Peyer's patch (tissue), 4 donors: ENCODE measurements at regions not wholly inside any gene's neighbourhood (a gene's known extent, or its start where the extent isn't known, plus 50 kb on each side); places are given as distances from the start of the nearest gene placed in this dataset.

Source experiments
- DNase-seq, 3 donors: peaks; one replicate each; pipeline ENCODE4 v3.0.0-alpha.2; 2017 to 2019
- H3K27ac ChIP-seq, 4 donors: fragments of 200-600 bp; sonication (generic); one replicate each; pipeline ENCODE4 v1.5.1; 2016 to 2019
- H3K27me3 ChIP-seq, 2 donors: fragments of 200-600 bp; sonication (generic); one replicate each; pipeline ENCODE4 v1.5.1; 2019
- H3K36me3 ChIP-seq, 3 donors: fragments of 200-600 bp; sonication (generic); one replicate each; pipeline ENCODE4 v1.5.1; 2016 to 2019
- H3K4me1 ChIP-seq, 4 donors: fragments of 200-600 bp; sonication (generic); one replicate each; pipeline ENCODE4 v1.5.1; 2016 to 2019
- H3K4me3 ChIP-seq, 4 donors: fragments of 200-600 bp; sonication (generic); 1 replicate in 3 of 4; 2 replicates in 1 of 4; pipeline ENCODE4 v1.5.1; 2016 to 2019; ENCODE audit warnings: mild to moderate bottlenecking in 1 of 4
- H3K9me3 ChIP-seq, 4 donors: fragments of 200-600 bp; sonication (generic); one replicate each; pipeline ENCODE4 v1.5.1; 2016 to 2019; ENCODE audit warnings: mild to moderate bottlenecking in 1 of 4
- CTCF ChIP-seq, 6 experiments: fragments of 450-650 bp in 4 of 6; fragments of 200-600 bp in 2 of 6; sonication (generic) in 1 of 6; IDR thresholded peaks; one replicate each; pipeline ENCODE4 v1.5.1; 2017 to 2019; ENCODE audit warnings: antibody characterized with exemption in 6 of 6, mild to moderate bottlenecking in 3 of 6, moderate library complexity in 1 of 6
- POLR2A ChIP-seq, 2 donors: fragments of 450-650 bp; IDR thresholded peaks; one replicate each; pipeline ENCODE4 v1.5.1; 2017; ENCODE audit warnings: antibody characterized with exemption in 2 of 2, mild to moderate bottlenecking in 2 of 2, moderate library complexity in 2 of 2

DNA sequence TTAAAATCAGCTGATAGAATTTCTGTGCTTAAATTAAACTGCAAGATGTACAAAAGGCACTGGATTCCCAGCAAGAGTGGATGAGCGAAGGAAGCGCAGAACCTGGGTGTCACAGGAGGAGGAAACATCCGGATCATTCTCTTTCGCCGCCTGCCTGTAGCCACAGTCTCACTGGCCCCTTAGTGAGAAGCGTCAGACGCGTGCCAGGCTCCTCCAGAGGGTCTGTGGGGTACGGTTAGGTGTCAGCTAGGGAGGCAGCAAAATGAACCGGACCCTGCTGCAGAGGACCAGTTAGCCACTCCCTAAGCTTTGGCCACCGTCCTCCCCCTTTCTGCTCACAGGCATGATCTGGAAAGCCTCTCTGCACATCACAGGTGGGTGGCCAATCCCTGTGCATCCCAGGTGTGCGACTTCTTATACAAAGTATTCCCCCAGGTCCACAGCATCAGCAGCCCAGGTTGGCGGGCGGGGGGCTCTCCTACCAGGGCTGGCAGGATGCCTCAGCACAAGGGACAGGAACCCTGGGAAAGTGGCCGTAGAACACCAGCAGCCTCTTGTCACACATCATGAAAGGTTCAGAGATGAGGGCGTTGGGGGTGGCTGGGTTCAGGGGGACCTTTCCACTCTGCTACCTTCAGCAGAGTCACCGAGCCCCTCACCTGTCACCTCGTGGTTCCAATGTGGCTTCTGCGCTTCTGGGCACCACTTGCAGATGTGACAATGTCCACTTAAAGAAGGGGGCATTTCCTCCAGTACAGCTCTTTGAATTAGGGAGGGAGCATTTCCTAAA lies 61.1 kb upstream of the SLC66A3 start:
- no peaks in the 10 kb centered on the region for H3K9me3 ChIP-seq
- DNase-seq: no peak

GRCh38 chr2:11096591-11096990 lies 58.7 kb upstream of the SLC66A3 start:
- no peak overlapping the region for H3K27ac ChIP-seq
- no peaks in the 10 kb centered on the region for H3K4me1 ChIP-seq
- H3K36me3 ChIP-seq: no peaks in the 10 kb centered on the region
- no peaks in the 10 kb centered on the region for H3K9me3 ChIP-seq
- TF ChIP-seq CTCF (IDR thresholded peaks at IDR 0.05): no peak
- no peak for TF ChIP-seq POLR2A (IDR thresholded peaks at IDR 0.05)
- H3K4me3 ChIP-seq: no peak overlapping the region
- DNase-seq: no peak
- H3K27me3 ChIP-seq: no peaks in the 10 kb centered on the region

More for the DNA sequence above, 61.1 kb upstream of the SLC66A3 start:
- Histone ChIP-seq H3K4me1 (no peaks in the 10 kb centered on the region), H3K36me3 (no peaks in the 10 kb centered on the region), H3K27ac (no peak overlapping the region), H3K27me3 (no peaks in the 10 kb centered on the region), H3K4me3 (no peak overlapping the region)
- TF ChIP-seq CTCF (IDR thresholded peaks at IDR 0.05) (no peak), POLR2A (IDR thresholded peaks at IDR 0.05) (no peak)

- Histone ChIP-seq H3K4me3 (no peak overlapping the region), H3K4me1 (no peaks in the 10 kb centered on the region), H3K36me3 (no peaks in the 10 kb centered on the region), H3K27ac (no peak overlapping the region), H3K27me3 (no peaks in the 10 kb centered on the region), H3K9me3 (no peaks in the 10 kb centered on the region)
- no peak for TF ChIP-seq CTCF (IDR thresholded peaks at IDR 0.05)
- DNase-seq: no peak
These were observed 58.1 kb upstream of the SLC66A3 start for GRCh38 chr2:11097038-11097720.

DNA sequence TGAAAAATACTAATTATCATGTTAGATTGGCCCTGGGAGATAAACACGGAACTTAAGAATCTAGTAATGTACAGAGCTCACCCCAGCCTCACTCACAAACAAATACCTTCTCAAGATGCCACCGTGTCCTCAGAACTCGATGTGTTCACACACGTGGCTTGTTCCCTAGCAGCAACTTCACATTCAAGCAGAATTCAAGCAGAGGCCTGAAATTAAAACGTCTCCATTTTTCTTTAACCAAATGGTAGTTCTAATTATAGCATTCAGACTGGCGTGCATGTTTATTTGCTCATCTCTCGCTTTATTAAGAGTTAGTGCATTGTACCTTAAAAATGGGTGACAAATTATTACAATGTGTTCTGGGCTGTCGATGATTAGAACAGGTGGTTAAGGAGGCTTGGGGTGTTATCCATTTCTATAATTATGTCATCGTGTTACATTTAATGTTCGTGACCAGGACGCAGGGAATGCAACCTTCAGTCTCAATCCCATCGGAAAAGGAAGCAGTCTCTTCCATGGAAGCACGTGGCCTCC lies 57.3 kb upstream of the SLC66A3 start:
- H3K27me3 ChIP-seq: no peaks in the 10 kb centered on the region
- no peak overlapping the region for H3K4me3 ChIP-seq
- H3K9me3 ChIP-seq: no peaks in the 10 kb centered on the region
- DNase-seq: no peak
- H3K36me3 ChIP-seq: no peaks in the 10 kb centered on the region
- no peaks in the 10 kb centered on the region for H3K4me1 ChIP-seq
- no peak overlapping the region for H3K27ac ChIP-seq
- no peak for TF ChIP-seq CTCF (IDR thresholded peaks at IDR 0.05)

DNA sequence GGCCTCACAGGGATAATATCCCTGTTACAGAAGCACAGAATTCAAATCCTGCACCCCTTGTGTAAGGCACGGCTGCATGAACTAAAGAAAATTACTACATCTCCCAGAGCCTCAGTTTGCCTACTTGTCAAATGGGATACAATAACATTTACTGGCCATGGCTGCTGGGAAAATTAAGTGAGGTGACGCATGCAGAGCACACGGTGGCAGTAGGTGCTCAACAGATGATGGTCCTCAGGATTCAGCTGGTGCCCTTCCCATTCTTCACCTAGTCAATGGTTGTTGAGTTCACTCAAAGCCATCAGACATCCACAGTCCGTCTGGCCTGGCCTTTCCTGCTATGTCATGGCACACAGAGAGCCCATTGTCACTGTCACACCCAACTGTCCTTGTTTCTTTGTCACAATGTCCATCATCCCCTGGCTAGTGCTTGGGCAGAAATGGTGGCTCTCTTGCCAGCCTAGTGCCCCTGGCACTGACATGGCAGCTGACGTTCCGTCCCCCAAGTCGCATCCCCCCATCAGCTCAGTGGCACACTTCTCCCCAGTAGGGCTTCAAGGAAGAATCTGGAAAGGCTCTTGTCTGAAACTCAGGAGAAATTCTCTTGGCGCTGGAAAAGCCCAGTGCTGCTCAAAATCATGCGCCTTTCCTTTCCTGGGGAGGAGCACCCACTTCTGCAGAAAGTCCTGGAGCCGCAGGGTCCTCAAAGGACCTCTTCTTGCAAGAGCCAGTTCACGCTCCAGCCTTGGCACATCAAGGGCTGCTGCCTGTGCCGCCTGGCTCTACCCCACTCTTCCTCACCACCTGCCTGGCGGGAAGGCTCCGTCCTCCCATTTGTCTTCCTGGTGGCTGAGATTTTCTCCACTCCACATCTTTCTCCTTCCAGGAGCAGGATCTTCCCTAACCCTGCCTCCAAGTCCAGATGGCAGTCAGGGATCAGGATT lies 55.9 kb upstream of the SLC66A3 start:
- no peak for DNase-seq
- no peaks in the 10 kb centered on the region for H3K4me1 ChIP-seq
- no peaks in the 10 kb centered on the region for H3K36me3 ChIP-seq
- TF ChIP-seq POLR2A (IDR thresholded peaks at IDR 0.05): no peak
- no peaks in the 10 kb centered on the region for H3K27me3 ChIP-seq
- H3K4me3 ChIP-seq: no peak overlapping the region
- no peak overlapping the region for H3K27ac ChIP-seq
- H3K9me3 ChIP-seq: no peaks in the 10 kb centered on the region
